Uterus (tissue), 2 donors: ENCODE measurements at regions not wholly inside any gene's neighbourhood (a gene's known extent, or its start where the extent isn't known, plus 50 kb on each side); places are given as distances from the start of the nearest gene placed in this dataset.

Experiments used
- POLR2A ChIP-seq, 2 donors: fragments of 450-650 bp; IDR thresholded peaks; one replicate each; pipeline ENCODE4 v1.6.1; 2016; ENCODE audit warnings: antibody characterized with exemption in 2 of 2, mild to moderate bottlenecking in 1 of 2, moderate library complexity in 1 of 2
- TF ChIP-seq, protein P1 (sequence below), 4 experiments: fragments of 200-600 bp in 2 of 4; fragments of 450-650 bp in 2 of 4; sonication (generic) in 2 of 4; IDR thresholded peaks; one replicate each; pipeline ENCODE4 v1.5.1; 2016 to 2019; ENCODE audit warnings: antibody characterized with exemption in 4 of 4, mild to moderate bottlenecking in 2 of 4, moderate library complexity in 1 of 4

DNA sequence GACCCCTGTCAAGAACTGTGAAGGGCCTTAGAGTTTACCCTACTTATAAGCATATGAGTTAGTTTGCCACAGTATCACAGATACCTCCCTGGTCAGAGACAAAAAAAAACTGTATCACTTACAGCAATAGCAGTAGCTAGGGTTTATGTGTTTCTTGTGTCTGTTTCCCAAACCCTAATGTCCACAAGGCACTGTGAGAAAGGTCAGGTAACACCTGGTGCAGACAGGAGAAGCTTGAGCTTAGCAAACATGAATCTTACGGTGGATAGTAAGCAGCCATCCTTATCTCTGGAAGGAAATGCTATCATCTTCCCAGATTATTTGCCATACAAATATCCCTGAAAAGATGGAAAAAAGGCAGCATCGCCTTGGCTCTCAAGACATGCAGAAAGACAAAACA, 208.5 kb upstream of the KCNN2 start:
- TF ChIP-seq, protein P1, sequence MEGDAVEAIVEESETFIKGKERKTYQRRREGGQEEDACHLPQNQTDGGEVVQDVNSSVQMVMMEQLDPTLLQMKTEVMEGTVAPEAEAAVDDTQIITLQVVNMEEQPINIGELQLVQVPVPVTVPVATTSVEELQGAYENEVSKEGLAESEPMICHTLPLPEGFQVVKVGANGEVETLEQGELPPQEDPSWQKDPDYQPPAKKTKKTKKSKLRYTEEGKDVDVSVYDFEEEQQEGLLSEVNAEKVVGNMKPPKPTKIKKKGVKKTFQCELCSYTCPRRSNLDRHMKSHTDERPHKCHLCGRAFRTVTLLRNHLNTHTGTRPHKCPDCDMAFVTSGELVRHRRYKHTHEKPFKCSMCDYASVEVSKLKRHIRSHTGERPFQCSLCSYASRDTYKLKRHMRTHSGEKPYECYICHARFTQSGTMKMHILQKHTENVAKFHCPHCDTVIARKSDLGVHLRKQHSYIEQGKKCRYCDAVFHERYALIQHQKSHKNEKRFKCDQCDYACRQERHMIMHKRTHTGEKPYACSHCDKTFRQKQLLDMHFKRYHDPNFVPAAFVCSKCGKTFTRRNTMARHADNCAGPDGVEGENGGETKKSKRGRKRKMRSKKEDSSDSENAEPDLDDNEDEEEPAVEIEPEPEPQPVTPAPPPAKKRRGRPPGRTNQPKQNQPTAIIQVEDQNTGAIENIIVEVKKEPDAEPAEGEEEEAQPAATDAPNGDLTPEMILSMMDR (IDR thresholded peaks at IDR 0.05): no peak
- TF ChIP-seq POLR2A (IDR thresholded peaks at IDR 0.05): no peak
